ENCODE measurements at regions not wholly inside any gene's neighbourhood (a gene's known extent, or its start where the extent isn't known, plus 50 kb on each side); places are given as distances from the start of the nearest gene placed in this dataset.
A peak's percentile ranks its signal among the peaks of the same experiment; 100 is the strongest.

DNA sequence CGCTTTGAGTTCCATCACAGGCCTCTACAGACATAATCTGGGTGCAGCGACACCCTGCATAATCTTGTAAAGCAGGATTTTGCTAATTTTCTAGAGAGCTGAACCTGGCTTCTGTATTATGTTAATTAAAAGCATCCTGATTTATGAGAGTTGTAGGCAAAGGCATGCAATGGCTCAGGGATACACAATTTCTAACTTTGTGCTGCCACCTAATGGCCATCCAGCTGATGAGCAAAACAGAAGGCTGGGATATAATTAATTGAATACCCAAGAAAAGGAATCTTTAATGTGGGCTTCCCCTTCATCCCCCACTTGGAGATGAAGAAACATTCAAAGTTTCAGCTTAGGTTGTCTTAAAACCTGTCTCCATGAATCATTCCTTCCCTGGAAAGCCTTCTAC is 78.1 kb downstream of the BMP15 start:
- no peak for DNase-seq
- H3K56ac ChIP-seq (ENCODE audit: insufficient read length, low read depth, low read length), result no peak overlapping the region
- no peak overlapping the region for H2AK5ac ChIP-seq (ENCODE audit: insufficient read length, low read length)
- no peak overlapping the region for H3K4ac ChIP-seq (ENCODE audit: low read depth, low read length)
- TF ChIP-seq, protein P1, sequence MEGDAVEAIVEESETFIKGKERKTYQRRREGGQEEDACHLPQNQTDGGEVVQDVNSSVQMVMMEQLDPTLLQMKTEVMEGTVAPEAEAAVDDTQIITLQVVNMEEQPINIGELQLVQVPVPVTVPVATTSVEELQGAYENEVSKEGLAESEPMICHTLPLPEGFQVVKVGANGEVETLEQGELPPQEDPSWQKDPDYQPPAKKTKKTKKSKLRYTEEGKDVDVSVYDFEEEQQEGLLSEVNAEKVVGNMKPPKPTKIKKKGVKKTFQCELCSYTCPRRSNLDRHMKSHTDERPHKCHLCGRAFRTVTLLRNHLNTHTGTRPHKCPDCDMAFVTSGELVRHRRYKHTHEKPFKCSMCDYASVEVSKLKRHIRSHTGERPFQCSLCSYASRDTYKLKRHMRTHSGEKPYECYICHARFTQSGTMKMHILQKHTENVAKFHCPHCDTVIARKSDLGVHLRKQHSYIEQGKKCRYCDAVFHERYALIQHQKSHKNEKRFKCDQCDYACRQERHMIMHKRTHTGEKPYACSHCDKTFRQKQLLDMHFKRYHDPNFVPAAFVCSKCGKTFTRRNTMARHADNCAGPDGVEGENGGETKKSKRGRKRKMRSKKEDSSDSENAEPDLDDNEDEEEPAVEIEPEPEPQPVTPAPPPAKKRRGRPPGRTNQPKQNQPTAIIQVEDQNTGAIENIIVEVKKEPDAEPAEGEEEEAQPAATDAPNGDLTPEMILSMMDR (conservative IDR thresholded peaks at IDR 0.05), result peak; percentile 68
- WGBS (ENCODE audit: extremely low coverage, insufficient read length, low lambda C conversion rate), result no CpG with 5 or more reads among the region's 2 CpGs
- H3K27ac ChIP-seq (ENCODE audit: insufficient read length, low read depth, low read length), result no peak overlapping the region
- Mint-ChIP-seq H3K27ac (no peak overlapping the region), H3K9me3 (peaks cover 38 to 41% of the 10 kb centered on the region in 2 experiments), H3K4me1 (no peaks in the 10 kb centered on the region; a peak in 1 of 4 replicates), H3K27me3 (ENCODE audit: low read depth) (peaks cover 1% of the 10 kb centered on the region; the same call in 1 of the 2 replicates), H3K36me3 (ENCODE audit: insufficient read depth in 1 of 3, low read depth in 3 of 3) (peaks cover 0 to 2% (median 0%) of the 10 kb centered on the region in 3 experiments; a peak in 3 of 7 replicates), H3K4me3 (no peak overlapping the region)
- H2BK120ac ChIP-seq (ENCODE audit: low read depth, low read length, poor library complexity, severe bottlenecking), result no peak overlapping the region
- no peaks in the 10 kb centered on the region for H3K27me3 ChIP-seq (ENCODE audit: insufficient read depth, low read length)
- no peak overlapping the region for H3K9ac ChIP-seq (ENCODE audit: extremely low read depth, insufficient read length, low read length)
- H4K20me1 ChIP-seq (ENCODE audit: control insufficient read depth, insufficient read depth, insufficient read length), result no peaks in the 10 kb centered on the region
- H4K91ac ChIP-seq (ENCODE audit: insufficient read length, low read depth, low read length), result no peak overlapping the region
- no peak overlapping the region for H4K8ac ChIP-seq (replicated peaks; ENCODE audit: insufficient read length, low read depth, low read length)
- no peaks in the 10 kb centered on the region for H3K79me2 ChIP-seq (ENCODE audit: insufficient read depth, low read length)
- H3K4me2 ChIP-seq (ENCODE audit: insufficient read depth, insufficient read length, low read length), result no peak overlapping the region
- H3T11ph ChIP-seq (ENCODE audit: low read length), result no peak overlapping the region
- no peak overlapping the region for H2BK15ac ChIP-seq (ENCODE audit: low read depth, low read length)
- no peak overlapping the region for H2BK12ac ChIP-seq (ENCODE audit: insufficient read length, low read depth, low read length)
- H2BK5ac ChIP-seq (ENCODE audit: insufficient read length, low read length), result no peak overlapping the region
- H3K79me1 ChIP-seq (ENCODE audit: insufficient read depth, low read depth, low read length, poor library complexity, severe bottlenecking), result no peaks in the 10 kb centered on the region
- H3K4me1 ChIP-seq (ENCODE audit: insufficient read depth, low read length), result no peaks in the 10 kb centered on the region; the same call in 1 of the 2 replicates
- H3K23ac ChIP-seq (ENCODE audit: insufficient read length, low read depth, low read length), result no peak overlapping the region
- H2BK20ac ChIP-seq (ENCODE audit: low read depth, low read length, poor library complexity, severe bottlenecking), result no peak overlapping the region
- H3K18ac ChIP-seq (ENCODE audit: insufficient read length, low read depth, low read length), result no peak overlapping the region
- no peak overlapping the region for H2AFZ ChIP-seq (ENCODE audit: low read length)
- no peaks in the 10 kb centered on the region for H3K23me2 ChIP-seq (ENCODE audit: insufficient read length, low read depth, low read length, poor library complexity, severe bottlenecking)
- H3K14ac ChIP-seq (ENCODE audit: insufficient read depth, low read length), result no peak overlapping the region
- no peak overlapping the region for H4K5ac ChIP-seq (ENCODE audit: insufficient read length, low read depth, low read length)
- no peaks in the 10 kb centered on the region for H3K9me3 ChIP-seq (ENCODE audit: control insufficient read depth, low read depth, low read length)
